HepG2 (cell line): ENCODE measurements at regions not wholly inside any gene's neighbourhood (a gene's known extent, or its start where the extent isn't known, plus 50 kb on each side); places are given as distances from the start of the nearest gene placed in this dataset.

Experiments
- AHDC1 ChIP-seq: sonication (generic); formaldehyde crosslinking; IDR thresholded peaks from 2 replicates; pipeline ENCODE4 v1.5.1; 2020; ENCODE audit warnings: mild to moderate bottlenecking, missing genetic modification reagents, borderline replicate concordance
- FOXA3 ChIP-seq: IDR thresholded peaks from 2 replicates; pipeline ENCODE4 v1.6.1; 2016; ENCODE audit warnings: missing genetic modification reagents, missing compliant biosample characterization
- HNF4A ChIP-seq: sonication (generic); formaldehyde crosslinking; IDR thresholded peaks from 2 replicates; pipeline ENCODE4 v1.4.0; 2020; ENCODE audit warnings: missing genetic modification reagents
- JUNB ChIP-seq: sonication (generic); formaldehyde crosslinking; IDR thresholded peaks from 2 replicates; pipeline ENCODE4 v1.8.0; 2022; ENCODE audit warnings: missing genetic modification reagents, mild to moderate bottlenecking, borderline replicate concordance
- KDM1A ChIP-seq: IDR thresholded peaks from 2 replicates; pipeline ENCODE4 v1.6.1; 2016; ENCODE audit warnings: missing compliant biosample characterization
- NFIC ChIP-seq: IDR thresholded peaks from 2 replicates; pipeline ENCODE4 v1.6.1; 2012; ENCODE audit warnings: mild to moderate bottlenecking, low read length, inconsistent platforms
- NR2C2 ChIP-seq: sonication (generic); formaldehyde crosslinking; IDR thresholded peaks from 2 replicates; pipeline ENCODE4 v1.4.0; 2020; ENCODE audit warnings: missing genetic modification reagents, mild to moderate bottlenecking, moderate library complexity, borderline replicate concordance
- NR3C1 ChIP-seq: sonication (generic); formaldehyde crosslinking; IDR thresholded peaks from 2 replicates; pipeline ENCODE4 v1.4.0; 2020; ENCODE audit warnings: missing genetic modification reagents
- POGZ ChIP-seq: sonication (generic); formaldehyde crosslinking; IDR thresholded peaks from 2 replicates; pipeline ENCODE4 v1.4.0; 2020; ENCODE audit warnings: mild to moderate bottlenecking, missing genetic modification reagents
- PPARG ChIP-seq: conservative IDR thresholded peaks from 2 replicates; pipeline ENCODE4 v1.6.1; 2016; ENCODE audit warnings: missing biosample characterization, missing genetic modification reagents
- RARA ChIP-seq: IDR thresholded peaks from 2 replicates; pipeline ENCODE4 v1.6.1; 2016; ENCODE audit warnings: missing genetic modification reagents, missing compliant biosample characterization
- RCOR2 ChIP-seq: IDR thresholded peaks from 2 replicates; pipeline ENCODE4 v1.6.1; 2016; ENCODE audit warnings: missing biosample characterization, missing genetic modification reagents
- SIX1 ChIP-seq: sonication (generic); formaldehyde crosslinking; IDR thresholded peaks from 2 replicates; pipeline ENCODE4 v1.4.0; 2020; ENCODE audit warnings: missing genetic modification reagents, borderline replicate concordance
- SMC3 ChIP-seq: IDR thresholded peaks from 2 replicates; pipeline ENCODE4 v1.6.1; 2011; ENCODE audit warnings: low read length, improper control_type of control experiment
- TEAD3 ChIP-seq: optimal IDR thresholded peaks from 2 replicates; pipeline ENCODE3; 2016; ENCODE audit warnings: borderline replicate concordance
- ZMYM2 ChIP-seq: sonication (generic); formaldehyde crosslinking; IDR thresholded peaks from 2 replicates; pipeline ENCODE4 v1.8.0; 2022; ENCODE audit warnings: mild to moderate bottlenecking, missing genetic modification reagents
- TF ChIP-seq, protein P1 (sequence below): sonication (generic); formaldehyde crosslinking; IDR thresholded peaks from 2 replicates; pipeline ENCODE4 v1.4.0; 2020; ENCODE audit warnings: mild to moderate bottlenecking, missing genetic modification reagents
- TF ChIP-seq, protein P2 (sequence below), 2 experiments: sonication (generic) in 1 of 2; formaldehyde crosslinking in 1 of 2; IDR thresholded peaks; 2 replicates each; pipeline versions ENCODE4 v1.4.0 to v1.6.1; 2016 to 2020; ENCODE audit warnings: borderline replicate concordance in 1 of 2, low read depth in 1 of 2, mild to moderate bottlenecking in 1 of 2, missing genetic modification reagents in 1 of 2

GRCh38 chr16:72677662-72678447, 370.1 kb downstream of the ZFHX3 start (continued):
- TF ChIP-seq AHDC1 (CRISPR knock-in tag) (peak; percentile 38; the same call in 1 of the 2 replicates), ZMYM2 (CRISPR knock-in tag) (no peak; the same call in 1 of the 2 replicates), NR2C2 (CRISPR knock-in tag) (peak; percentile 73), SMC3 (peak; percentile 31), PPARG (CRISPR knock-in tag) (no peak), HNF4A (CRISPR knock-in tag) (peak; percentile 74), NFIC (0 out of 2 replicates have a peak, but pooled peaks have one; percentile 45), RARA (peak; percentile 69), TEAD3 (CRISPR knock-in tag) (peak; percentile 26), KDM1A (CRISPR knock-in tag) (0 out of 2 replicates have a peak, but pooled peaks have one; percentile 14), JUNB (CRISPR knock-in tag) (peak; percentile 47; the same call in 1 of the 2 replicates), FOXA3 (CRISPR knock-in tag) (peak; percentile 94), SIX1 (CRISPR knock-in tag) (peak; percentile 56; the same call in 1 of the 2 replicates), RCOR2 (CRISPR knock-in tag) (0 out of 2 replicates have a peak, but pooled peaks have one; percentile 31), POGZ (CRISPR knock-in tag) (peak; percentile 13; the same call in 1 of the 2 replicates), NR3C1 (no peak)
- TF ChIP-seq, protein P1, sequence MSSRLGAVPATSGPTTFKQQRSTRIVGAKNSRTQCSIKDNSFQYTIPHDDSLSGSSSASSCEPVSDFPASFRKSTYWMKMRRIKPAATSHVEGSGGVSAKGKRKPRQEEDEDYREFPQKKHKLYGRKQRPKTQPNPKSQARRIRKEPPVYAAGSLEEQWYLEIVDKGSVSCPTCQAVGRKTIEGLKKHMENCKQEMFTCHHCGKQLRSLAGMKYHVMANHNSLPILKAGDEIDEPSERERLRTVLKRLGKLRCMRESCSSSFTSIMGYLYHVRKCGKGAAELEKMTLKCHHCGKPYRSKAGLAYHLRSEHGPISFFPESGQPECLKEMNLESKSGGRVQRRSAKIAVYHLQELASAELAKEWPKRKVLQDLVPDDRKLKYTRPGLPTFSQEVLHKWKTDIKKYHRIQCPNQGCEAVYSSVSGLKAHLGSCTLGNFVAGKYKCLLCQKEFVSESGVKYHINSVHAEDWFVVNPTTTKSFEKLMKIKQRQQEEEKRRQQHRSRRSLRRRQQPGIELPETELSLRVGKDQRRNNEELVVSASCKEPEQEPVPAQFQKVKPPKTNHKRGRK (CRISPR knock-in tag): no peak
- TF ChIP-seq, protein P2, sequence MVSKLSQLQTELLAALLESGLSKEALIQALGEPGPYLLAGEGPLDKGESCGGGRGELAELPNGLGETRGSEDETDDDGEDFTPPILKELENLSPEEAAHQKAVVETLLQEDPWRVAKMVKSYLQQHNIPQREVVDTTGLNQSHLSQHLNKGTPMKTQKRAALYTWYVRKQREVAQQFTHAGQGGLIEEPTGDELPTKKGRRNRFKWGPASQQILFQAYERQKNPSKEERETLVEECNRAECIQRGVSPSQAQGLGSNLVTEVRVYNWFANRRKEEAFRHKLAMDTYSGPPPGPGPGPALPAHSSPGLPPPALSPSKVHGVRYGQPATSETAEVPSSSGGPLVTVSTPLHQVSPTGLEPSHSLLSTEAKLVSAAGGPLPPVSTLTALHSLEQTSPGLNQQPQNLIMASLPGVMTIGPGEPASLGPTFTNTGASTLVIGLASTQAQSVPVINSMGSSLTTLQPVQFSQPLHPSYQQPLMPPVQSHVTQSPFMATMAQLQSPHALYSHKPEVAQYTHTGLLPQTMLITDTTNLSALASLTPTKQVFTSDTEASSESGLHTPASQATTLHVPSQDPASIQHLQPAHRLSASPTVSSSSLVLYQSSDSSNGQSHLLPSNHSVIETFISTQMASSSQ (IDR thresholded peaks at IDR 0.05; ENCODE audit: low read depth): 0 out of 2 replicates have a peak, but pooled peaks have one; percentile 14
- TF ChIP-seq, protein P2 (CRISPR knock-in tag; IDR thresholded peaks at IDR 0.05; ENCODE audit: borderline replicate concordance): peak; percentile 45; the same call in 1 of the 2 replicates
